Stomach (tissue), 4 donors: ENCODE measurements at regions not wholly inside any gene's neighbourhood (a gene's known extent, or its start where the extent isn't known, plus 50 kb on each side); places are given as distances from the start of the nearest gene placed in this dataset.

Source experiments
- POLR2A ChIP-seq, 4 donors: fragments of 450-650 bp; IDR thresholded peaks; one replicate each; pipeline ENCODE4 v1.6.1; 2016; ENCODE audit warnings: antibody characterized with exemption in 4 of 4, control low read depth in 2 of 4, mild to moderate bottlenecking in 1 of 4, moderate library complexity in 1 of 4
- TF ChIP-seq, protein P1 (sequence below), 7 experiments: fragments of 450-650 bp in 4 of 7; fragments of 200-600 bp in 3 of 7; sonication (generic) in 3 of 7; IDR thresholded peaks; one replicate each; pipeline ENCODE4 v1.5.1; 2016 to 2019; ENCODE audit warnings: antibody characterized with exemption in 7 of 7, control low read depth in 2 of 7, mild to moderate bottlenecking in 1 of 7

GRCh38 chrX:768596-768995 is 138.0 kb downstream of the SHOX start:
- TF ChIP-seq, protein P1, sequence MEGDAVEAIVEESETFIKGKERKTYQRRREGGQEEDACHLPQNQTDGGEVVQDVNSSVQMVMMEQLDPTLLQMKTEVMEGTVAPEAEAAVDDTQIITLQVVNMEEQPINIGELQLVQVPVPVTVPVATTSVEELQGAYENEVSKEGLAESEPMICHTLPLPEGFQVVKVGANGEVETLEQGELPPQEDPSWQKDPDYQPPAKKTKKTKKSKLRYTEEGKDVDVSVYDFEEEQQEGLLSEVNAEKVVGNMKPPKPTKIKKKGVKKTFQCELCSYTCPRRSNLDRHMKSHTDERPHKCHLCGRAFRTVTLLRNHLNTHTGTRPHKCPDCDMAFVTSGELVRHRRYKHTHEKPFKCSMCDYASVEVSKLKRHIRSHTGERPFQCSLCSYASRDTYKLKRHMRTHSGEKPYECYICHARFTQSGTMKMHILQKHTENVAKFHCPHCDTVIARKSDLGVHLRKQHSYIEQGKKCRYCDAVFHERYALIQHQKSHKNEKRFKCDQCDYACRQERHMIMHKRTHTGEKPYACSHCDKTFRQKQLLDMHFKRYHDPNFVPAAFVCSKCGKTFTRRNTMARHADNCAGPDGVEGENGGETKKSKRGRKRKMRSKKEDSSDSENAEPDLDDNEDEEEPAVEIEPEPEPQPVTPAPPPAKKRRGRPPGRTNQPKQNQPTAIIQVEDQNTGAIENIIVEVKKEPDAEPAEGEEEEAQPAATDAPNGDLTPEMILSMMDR (IDR thresholded peaks at IDR 0.05) = no peak
- TF ChIP-seq POLR2A (IDR thresholded peaks at IDR 0.05) = no peak
